Liver (tissue), 8 donors: ENCODE measurements at regions not wholly inside any gene's neighbourhood (a gene's known extent, or its start where the extent isn't known, plus 50 kb on each side); places are given as distances from the start of the nearest gene placed in this dataset.

ENCODE experiments used
- DNase-seq: peaks from one replicate; pipeline ENCODE4 v3.0.0-alpha.2; 2017; ENCODE audit warnings: low spot score
- H3K27ac ChIP-seq, 2 donors: one replicate each; pipeline ENCODE4 v1.7.0; 2013; ENCODE audit warnings: inconsistent platforms in 2 of 2, low read length in 2 of 2, control low read depth in 1 of 2, low read depth in 1 of 2, mild to moderate bottlenecking in 1 of 2
- H3K27me3 ChIP-seq, 4 donors: one replicate each; pipeline versions ENCODE4 v1.6.1 to v1.7.0; 2013; ENCODE audit warnings: low read length in 3 of 4, inconsistent platforms in 1 of 4, mild to moderate bottlenecking in 1 of 4, moderate library complexity in 1 of 4; ENCODE audit not compliant: control insufficient read depth in 4 of 4, insufficient read depth in 4 of 4
- H3K36me3 ChIP-seq, 4 donors: one replicate each; pipeline versions ENCODE4 v1.6.1 to v1.7.0; 2013; ENCODE audit warnings: low read length in 3 of 4, mild to moderate bottlenecking in 3 of 4, low read depth in 1 of 4, moderate library complexity in 1 of 4; ENCODE audit not compliant: control insufficient read depth in 4 of 4, insufficient read depth in 3 of 4
- H3K4me1 ChIP-seq, 4 donors: one replicate each; pipeline versions ENCODE4 v1.6.1 to v1.7.0; 2013; ENCODE audit warnings: low read length in 3 of 4, mild to moderate bottlenecking in 3 of 4, moderate library complexity in 1 of 4; ENCODE audit not compliant: control insufficient read depth in 4 of 4, insufficient read depth in 4 of 4
- H3K4me3 ChIP-seq, 3 donors: one replicate each; pipeline versions ENCODE4 v1.6.1 to v1.7.0; 2013; ENCODE audit warnings: low read length in 3 of 3, control low read depth in 1 of 3, low read depth in 1 of 3, mild to moderate bottlenecking in 1 of 3
- H3K9ac ChIP-seq, 2 donors: one replicate each; pipeline ENCODE4 v1.7.0; 2013; ENCODE audit warnings: low read length in 2 of 2, mild to moderate bottlenecking in 2 of 2, moderate library complexity in 2 of 2, control low read depth in 1 of 2, low read depth in 1 of 2
- H3K9me3 ChIP-seq, 4 donors: one replicate each; pipeline versions ENCODE4 v1.6.1 to v1.7.0; 2013; ENCODE audit warnings: low read length in 3 of 4; ENCODE audit not compliant: control insufficient read depth in 4 of 4
- ATF3 ChIP-seq: IDR thresholded peaks from 2 replicates; pipeline ENCODE4 v1.6.1; 2016; ENCODE audit warnings: antibody characterized with exemption
- FOXA2 ChIP-seq: IDR thresholded peaks from 2 replicates; pipeline ENCODE4 v1.6.1; 2016; ENCODE audit warnings: antibody characterized with exemption
- GABPA ChIP-seq, 2 donors: IDR thresholded peaks in 1 of 2; conservative IDR thresholded peaks in 1 of 2; 2 replicates each; pipeline ENCODE4 v1.6.1; 2016; ENCODE audit warnings: antibody characterized with exemption in 2 of 2, mild to moderate bottlenecking in 1 of 2, moderate library complexity in 1 of 2
- HNF4A ChIP-seq, 2 donors: conservative IDR thresholded peaks; 2 replicates each; pipeline ENCODE4 v1.6.1; 2016; ENCODE audit warnings: antibody characterized with exemption in 2 of 2, mild to moderate bottlenecking in 2 of 2
- HNF4G ChIP-seq: IDR thresholded peaks from 2 replicates; pipeline ENCODE4 v1.6.1; 2016; ENCODE audit warnings: antibody characterized with exemption
- JUND ChIP-seq, 2 donors: IDR thresholded peaks; 2 replicates each; pipeline ENCODE4 v1.6.1; 2016; ENCODE audit warnings: antibody characterized with exemption in 2 of 2
- MAX ChIP-seq: IDR thresholded peaks from 2 replicates; pipeline ENCODE4 v1.6.1; 2016; ENCODE audit warnings: antibody characterized with exemption
- RAD21 ChIP-seq, 2 donors: IDR thresholded peaks; 2 replicates each; pipeline ENCODE4 v1.6.1; 2016; ENCODE audit warnings: antibody characterized with exemption in 2 of 2, mild to moderate bottlenecking in 2 of 2
- RXRA ChIP-seq, 2 donors: IDR thresholded peaks; 2 replicates each; pipeline ENCODE4 v1.6.1; 2017 to 2018; ENCODE audit warnings: antibody characterized with exemption in 2 of 2, mild to moderate bottlenecking in 1 of 2
- TAF1 ChIP-seq: conservative IDR thresholded peaks from 2 replicates; pipeline ENCODE4 v1.6.1; 2016; ENCODE audit warnings: antibody characterized with exemption, mild to moderate bottlenecking
- YY1 ChIP-seq: IDR thresholded peaks from 2 replicates; pipeline ENCODE4 v1.6.1; 2016; ENCODE audit warnings: antibody characterized with exemption, mild to moderate bottlenecking
- ZBTB33 ChIP-seq: IDR thresholded peaks from 2 replicates; pipeline ENCODE4 v1.6.1; 2016; ENCODE audit warnings: antibody characterized with exemption
- WGBS: extraction: QIAGEN DNeasy Blood & Tissue Kit; methylation state at CpG from one replicate; pipeline ENCODE4 v1.1.7; 2013; 5-methylcytosine and 5-hydroxymethylcytosine counted together
- TF ChIP-seq, protein P1 (sequence below): fragments of 150-350 bp; IDR thresholded peaks from 2 replicates; pipeline ENCODE4 v1.5.1; 2017; ENCODE audit warnings: improper control_type of control experiment, low read depth, low read length; ENCODE audit not compliant: missing input control
- TF ChIP-seq, protein P2 (sequence below): IDR thresholded peaks from 2 replicates; pipeline ENCODE4 v1.6.1; 2016; ENCODE audit warnings: antibody characterized with exemption, mild to moderate bottlenecking
- donor health status: healthy.
- donor health status: healthy.
- donor health status: healthy.
- donor health status: healthy.
- donor health status: healthy.

DNA sequence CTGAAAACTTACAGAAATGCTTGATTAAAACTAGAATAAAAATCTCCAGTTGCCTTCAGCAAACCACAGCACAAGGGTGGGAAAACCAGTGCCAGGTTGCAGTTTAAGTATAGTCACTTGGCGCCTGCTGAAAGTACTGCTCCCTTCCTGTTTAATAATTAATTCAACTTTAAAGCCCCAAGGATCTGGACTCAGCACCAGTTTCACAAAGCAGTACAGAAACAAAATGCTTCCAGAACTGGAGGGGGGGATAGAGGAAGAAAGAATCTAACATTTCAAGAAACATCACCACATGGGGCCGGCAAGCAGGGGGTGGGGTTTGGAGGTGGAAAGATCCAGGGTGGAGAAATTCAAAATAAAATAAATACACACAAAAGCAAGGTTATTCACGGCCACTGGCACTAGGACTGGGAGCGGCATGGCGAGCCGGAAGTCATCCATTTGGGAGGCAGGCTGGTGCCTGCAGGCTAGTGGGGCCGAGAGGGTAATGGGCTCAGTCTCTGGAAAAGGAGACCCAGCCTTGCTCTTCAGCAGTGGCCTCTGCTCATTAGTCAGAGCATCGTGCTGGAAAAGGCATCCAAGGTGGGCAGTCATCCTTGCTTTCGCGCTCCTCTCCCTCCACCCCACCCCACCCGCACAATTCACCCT lies 85.8 kb downstream of the POU3F3 start:
- Histone ChIP-seq H3K36me3 (no peaks in the 10 kb centered on the region), H3K9me3 (no peaks in the 10 kb centered on the region), H3K4me1 (peaks cover 0 to 7% (median 3%) of the 10 kb centered on the region in 4 donors), H3K27me3 (no peaks in the 10 kb centered on the region), H3K27ac (no peak overlapping the region), H3K4me3 (peak overlapping the region in 2 of 3 donors; percentile 30 to 45), H3K9ac (no peak overlapping the region)
- DNase-seq, result no peak
- 53% methylated on average over 11 of the region's 11 CpGs for WGBS
- TF ChIP-seq JUND (IDR thresholded peaks at IDR 0.05) (no peak), HNF4G (no peak), GABPA (IDR thresholded peaks at IDR 0.05 in 1 of 2, conservative IDR thresholded peaks at IDR 0.05 in 1 of 2) (no peak), RXRA (IDR thresholded peaks at IDR 0.05) (no peak), ZBTB33 (no peak), MAX (no peak), ATF3 (no peak)
- TF ChIP-seq, protein P1, sequence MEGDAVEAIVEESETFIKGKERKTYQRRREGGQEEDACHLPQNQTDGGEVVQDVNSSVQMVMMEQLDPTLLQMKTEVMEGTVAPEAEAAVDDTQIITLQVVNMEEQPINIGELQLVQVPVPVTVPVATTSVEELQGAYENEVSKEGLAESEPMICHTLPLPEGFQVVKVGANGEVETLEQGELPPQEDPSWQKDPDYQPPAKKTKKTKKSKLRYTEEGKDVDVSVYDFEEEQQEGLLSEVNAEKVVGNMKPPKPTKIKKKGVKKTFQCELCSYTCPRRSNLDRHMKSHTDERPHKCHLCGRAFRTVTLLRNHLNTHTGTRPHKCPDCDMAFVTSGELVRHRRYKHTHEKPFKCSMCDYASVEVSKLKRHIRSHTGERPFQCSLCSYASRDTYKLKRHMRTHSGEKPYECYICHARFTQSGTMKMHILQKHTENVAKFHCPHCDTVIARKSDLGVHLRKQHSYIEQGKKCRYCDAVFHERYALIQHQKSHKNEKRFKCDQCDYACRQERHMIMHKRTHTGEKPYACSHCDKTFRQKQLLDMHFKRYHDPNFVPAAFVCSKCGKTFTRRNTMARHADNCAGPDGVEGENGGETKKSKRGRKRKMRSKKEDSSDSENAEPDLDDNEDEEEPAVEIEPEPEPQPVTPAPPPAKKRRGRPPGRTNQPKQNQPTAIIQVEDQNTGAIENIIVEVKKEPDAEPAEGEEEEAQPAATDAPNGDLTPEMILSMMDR, result no peak

GRCh38 chr2:104944495-104944894 lies 90.6 kb downstream of the POU3F3 start:
- DNase-seq, result no peak
- WGBS, result 59% methylated on average over 1 of the region's 1 CpG

More at GRCh38 chr2:104944495-104944894, 90.6 kb downstream of the POU3F3 start:
- Histone ChIP-seq H3K4me3 (no peak overlapping the region), H3K27me3 (peaks cover 0 to 12% (median under 1%) of the 10 kb centered on the region in 4 donors), H3K27ac (no peak overlapping the region), H3K36me3 (no peaks in the 10 kb centered on the region), H3K9ac (no peak overlapping the region), H3K4me1 (peaks cover 0 to 4% (median 2%) of the 10 kb centered on the region in 4 donors), H3K9me3 (no peaks in the 10 kb centered on the region)
- no peak for TF ChIP-seq FOXA2
- no peak for TF ChIP-seq ATF3
- TF ChIP-seq, protein P2, sequence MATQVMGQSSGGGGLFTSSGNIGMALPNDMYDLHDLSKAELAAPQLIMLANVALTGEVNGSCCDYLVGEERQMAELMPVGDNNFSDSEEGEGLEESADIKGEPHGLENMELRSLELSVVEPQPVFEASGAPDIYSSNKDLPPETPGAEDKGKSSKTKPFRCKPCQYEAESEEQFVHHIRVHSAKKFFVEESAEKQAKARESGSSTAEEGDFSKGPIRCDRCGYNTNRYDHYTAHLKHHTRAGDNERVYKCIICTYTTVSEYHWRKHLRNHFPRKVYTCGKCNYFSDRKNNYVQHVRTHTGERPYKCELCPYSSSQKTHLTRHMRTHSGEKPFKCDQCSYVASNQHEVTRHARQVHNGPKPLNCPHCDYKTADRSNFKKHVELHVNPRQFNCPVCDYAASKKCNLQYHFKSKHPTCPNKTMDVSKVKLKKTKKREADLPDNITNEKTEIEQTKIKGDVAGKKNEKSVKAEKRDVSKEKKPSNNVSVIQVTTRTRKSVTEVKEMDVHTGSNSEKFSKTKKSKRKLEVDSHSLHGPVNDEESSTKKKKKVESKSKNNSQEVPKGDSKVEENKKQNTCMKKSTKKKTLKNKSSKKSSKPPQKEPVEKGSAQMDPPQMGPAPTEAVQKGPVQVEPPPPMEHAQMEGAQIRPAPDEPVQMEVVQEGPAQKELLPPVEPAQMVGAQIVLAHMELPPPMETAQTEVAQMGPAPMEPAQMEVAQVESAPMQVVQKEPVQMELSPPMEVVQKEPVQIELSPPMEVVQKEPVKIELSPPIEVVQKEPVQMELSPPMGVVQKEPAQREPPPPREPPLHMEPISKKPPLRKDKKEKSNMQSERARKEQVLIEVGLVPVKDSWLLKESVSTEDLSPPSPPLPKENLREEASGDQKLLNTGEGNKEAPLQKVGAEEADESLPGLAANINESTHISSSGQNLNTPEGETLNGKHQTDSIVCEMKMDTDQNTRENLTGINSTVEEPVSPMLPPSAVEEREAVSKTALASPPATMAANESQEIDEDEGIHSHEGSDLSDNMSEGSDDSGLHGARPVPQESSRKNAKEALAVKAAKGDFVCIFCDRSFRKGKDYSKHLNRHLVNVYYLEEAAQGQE, result no peak
- TF ChIP-seq, protein P1, result peak; percentile 63
- no peak for TF ChIP-seq TAF1
- TF ChIP-seq HNF4A (conservative IDR thresholded peaks at IDR 0.05), result no peak
- TF ChIP-seq RAD21 (IDR thresholded peaks at IDR 0.05), result peak; percentile 87 to 88
- TF ChIP-seq GABPA (IDR thresholded peaks at IDR 0.05 in 1 of 2, conservative IDR thresholded peaks at IDR 0.05 in 1 of 2), result no peak
- no peak for TF ChIP-seq RXRA (IDR thresholded peaks at IDR 0.05)
- no peak for TF ChIP-seq YY1
- no peak for TF ChIP-seq ZBTB33
- no peak for TF ChIP-seq JUND (IDR thresholded peaks at IDR 0.05)
